H1 (cell line): ENCODE measurements at regions not wholly inside any gene's neighbourhood (a gene's known extent, or its start where the extent isn't known, plus 50 kb on each side); places are given as distances from the start of the nearest gene placed in this dataset.

ENCODE experiments used
- CTCF ChIA-PET: fragments of 300-600 bp; sonication (Branson Sonifier 250); formaldehyde crosslinking; loops from one replicate; lab custom pipeline; 2021; ENCODE audit not compliant: partially characterized antibody; lab: Charles Lee
- POLR2A ChIA-PET: fragments of 300-600 bp; sonication (Branson Sonifier 250); formaldehyde crosslinking; loops from one replicate; lab custom pipeline; 2021; ENCODE audit warnings: inconsistent platforms; ENCODE audit not compliant: partially characterized antibody; lab: Charles Lee
- DNase-seq, 2 experiments: peaks; one replicate each; pipeline versions ENCODE4 v3.0.0 to v3.0.0-alpha.2; 2010 to 2022; ENCODE audit warnings: low spot score in 2 of 2, low read depth in 1 of 2, mixed read lengths in 1 of 2
- FAIRE-seq: peaks from 2 replicates; lab custom pipeline; 2011; peaks lifted over from hg19 to GRCh38; lab: Jason Lieb, UNC
- H2AFZ ChIP-seq: 2 replicates; pipeline ENCODE4 v1.8.1; 2012; ENCODE audit warnings: low read length, inconsistent platforms
- H2AK5ac ChIP-seq: 2 replicates; pipeline ENCODE4 v1.6.1; 2013; ENCODE audit warnings: low read depth, low read length
- H2BK120ac ChIP-seq: replicated peaks from 2 replicates; pipeline ENCODE3; 2013; ENCODE audit warnings: low read depth, low read length, inconsistent platforms
- H2BK12ac ChIP-seq: 2 replicates; pipeline ENCODE4 v1.6.1; 2013; ENCODE audit warnings: low read depth, low read length
- H2BK15ac ChIP-seq: 2 replicates; pipeline ENCODE4 v1.6.1; 2013; ENCODE audit warnings: low read length
- H2BK20ac ChIP-seq: 2 replicates; pipeline ENCODE4 v1.6.1; 2013; ENCODE audit warnings: low read length
- H2BK5ac ChIP-seq: 2 replicates; pipeline ENCODE4 v1.6.1; 2013; ENCODE audit warnings: low read depth, low read length
- H3K14ac ChIP-seq: 2 replicates; pipeline ENCODE4 v1.6.1; 2013; ENCODE audit warnings: inconsistent platforms; ENCODE audit not compliant: insufficient read length
- H3K18ac ChIP-seq: 2 replicates; pipeline ENCODE4 v1.6.1; 2013; ENCODE audit warnings: low read length; ENCODE audit errors: extremely low read depth
- H3K23ac ChIP-seq: 2 replicates; pipeline ENCODE4 v1.6.1; 2013; ENCODE audit warnings: inconsistent platforms; ENCODE audit not compliant: insufficient read length
- H3K23me2 ChIP-seq: 2 replicates; pipeline ENCODE4 v1.6.1; 2013; ENCODE audit warnings: low read depth, low read length
- H3K27ac ChIP-seq: 2 replicates; pipeline ENCODE4 v1.6.1; 2011; ENCODE audit warnings: low read depth, low read length, inconsistent platforms
- H3K27me3 ChIP-seq, 4 experiments: replicated peaks in 1 of 4; 1 replicate in 1 of 4; 2 replicates in 3 of 4; pipeline versions ENCODE4 v1.6.1 to v1.8.1; 2011 to 2013; ENCODE audit warnings: low read length in 3 of 4, mild to moderate bottlenecking in 3 of 4, inconsistent platforms in 2 of 4, mixed read lengths in 2 of 4, moderate library complexity in 1 of 4; ENCODE audit not compliant: control insufficient read depth in 3 of 4, insufficient read depth in 3 of 4; ENCODE audit errors: extremely low read depth in 1 of 4
- H3K36me3 ChIP-seq, 4 experiments: 2 replicates each; pipeline versions ENCODE4 v1.6.1 to v1.8.1; 2011 to 2013; ENCODE audit warnings: mild to moderate bottlenecking in 4 of 4, low read length in 3 of 4, moderate library complexity in 2 of 4, control low read depth in 1 of 4, inconsistent platforms in 1 of 4; ENCODE audit not compliant: insufficient read depth in 4 of 4, control insufficient read depth in 2 of 4
- H3K4ac ChIP-seq: replicated peaks from 2 replicates; pipeline ENCODE3; 2013; ENCODE audit warnings: low read length, low read depth, mixed read lengths, inconsistent platforms; ENCODE audit not compliant: insufficient read length
- H3K4me1 ChIP-seq, 4 experiments: replicated peaks in 1 of 4; 1 replicate in 1 of 4; 2 replicates in 3 of 4; pipeline versions ENCODE4 v1.6.1 to v1.8.1; 2011 to 2013; ENCODE audit warnings: low read length in 3 of 4, inconsistent platforms in 2 of 4, mixed read lengths in 1 of 4; ENCODE audit not compliant: insufficient read depth in 4 of 4, control insufficient read depth in 3 of 4
- H3K4me2 ChIP-seq, 2 experiments: 2 replicates each; pipeline versions ENCODE4 v1.6.1 to v1.8.1; 2011 to 2013; ENCODE audit warnings: low read depth in 2 of 2, low read length in 2 of 2, control low read depth in 1 of 2, inconsistent platforms in 1 of 2, mild to moderate bottlenecking in 1 of 2; ENCODE audit not compliant: insufficient read depth in 1 of 2
- H3K4me3 ChIP-seq, 4 experiments: fragments of 200-600, 300-600 bp in 1 of 4; sonication (generic), shearing (Covaris generic), sonication (Bioruptor Twin) in 1 of 4; 2 replicates each; pipeline versions ENCODE4 v1.5.1 to v1.8.1; 2011 to 2016; ENCODE audit warnings: low read length in 4 of 4, low read depth in 3 of 4, control low read depth in 2 of 4, inconsistent platforms in 2 of 4, mild to moderate bottlenecking in 2 of 4, mixed read lengths in 1 of 4, moderate library complexity in 1 of 4; ENCODE audit not compliant: insufficient read depth in 2 of 4; ENCODE audit errors: extremely low read depth in 1 of 4
- H3K56ac ChIP-seq: replicated peaks from 2 replicates; pipeline ENCODE3; 2013; ENCODE audit warnings: low read depth, mild to moderate bottlenecking, mixed read lengths, low read length, inconsistent platforms; ENCODE audit not compliant: insufficient read length
- H3K79me1 ChIP-seq: 2 replicates; pipeline ENCODE4 v1.6.1; 2013; ENCODE audit warnings: low read depth, low read length, control low read depth
- H3K79me2 ChIP-seq, 2 experiments: 2 replicates each; pipeline versions ENCODE4 v1.6.1 to v1.8.1; 2012 to 2013; ENCODE audit warnings: low read length in 2 of 2, mild to moderate bottlenecking in 2 of 2, inconsistent platforms in 1 of 2; ENCODE audit not compliant: insufficient read depth in 2 of 2, control insufficient read depth in 1 of 2
- H3K9ac ChIP-seq, 4 experiments: replicated peaks in 1 of 4; 1 replicate in 1 of 4; 2 replicates in 3 of 4; pipeline versions ENCODE4 v1.6.1 to v1.8.1; 2011 to 2013; ENCODE audit warnings: low read depth in 3 of 4, low read length in 3 of 4, control low read depth in 2 of 4, mild to moderate bottlenecking in 2 of 4, moderate library complexity in 2 of 4, inconsistent platforms in 1 of 4; ENCODE audit errors: extremely low read depth in 1 of 4
- H3K9me3 ChIP-seq, 2 experiments: 2 replicates each; pipeline versions ENCODE4 v1.6.1 to v1.8.1; 2012 to 2013; ENCODE audit warnings: mild to moderate bottlenecking in 2 of 2, moderate library complexity in 2 of 2, control low read depth in 1 of 2, inconsistent platforms in 1 of 2, low read depth in 1 of 2, low read length in 1 of 2, mixed read lengths in 1 of 2; ENCODE audit not compliant: insufficient read depth in 2 of 2
- H4K20me1 ChIP-seq, 2 experiments: replicated peaks in 1 of 2; 2 replicates each; pipeline versions ENCODE3 to v1.8.1; 2011 to 2013; ENCODE audit warnings: inconsistent platforms in 2 of 2, low read length in 2 of 2, mild to moderate bottlenecking in 1 of 2; ENCODE audit not compliant: insufficient read depth in 2 of 2, control insufficient read depth in 1 of 2
- H4K5ac ChIP-seq: 2 replicates; pipeline ENCODE4 v1.6.1; 2013; ENCODE audit warnings: low read length, low read depth, mixed read lengths, inconsistent platforms; ENCODE audit not compliant: insufficient read length
- H4K8ac ChIP-seq: 2 replicates; pipeline ENCODE4 v1.8.0; 2013; ENCODE audit warnings: mild to moderate bottlenecking, moderate library complexity, low read length, inconsistent platforms; ENCODE audit not compliant: insufficient read depth; ENCODE audit errors: extremely low read depth
- H4K91ac ChIP-seq: replicated peaks from 2 replicates; pipeline ENCODE3; 2013; ENCODE audit warnings: low read length, mixed read lengths, inconsistent platforms; ENCODE audit not compliant: insufficient read length
- CBX8 ChIP-seq: fragments of 300-800, 300-1000 bp; sonication (generic); IDR thresholded peaks from 2 replicates; pipeline ENCODE4 v1.7.1; 2016; ENCODE audit warnings: low read depth, low read length, borderline replicate concordance
- CEBPB ChIP-seq: IDR thresholded peaks from 2 replicates; pipeline ENCODE4 v1.6.1; 2012; ENCODE audit warnings: low read depth, low read length
- CREB1 ChIP-seq: IDR thresholded peaks from 2 replicates; pipeline ENCODE4 v1.6.1; 2012; ENCODE audit warnings: inconsistent platforms
- EP300 ChIP-seq, 2 experiments: IDR thresholded peaks; 1 replicate in 1 of 2; 2 replicates in 1 of 2; pipeline ENCODE4 v1.6.1; 2011 to 2012; ENCODE audit warnings: low read depth in 2 of 2, low read length in 2 of 2, mild to moderate bottlenecking in 2 of 2, borderline replicate concordance in 1 of 2, inconsistent platforms in 1 of 2, moderate library complexity in 1 of 2
- NRF1 ChIP-seq: IDR thresholded peaks from 2 replicates; pipeline ENCODE4 v1.6.1; 2011; ENCODE audit warnings: mild to moderate bottlenecking, low read depth, low read length, improper control_type of control experiment
- POLR2AphosphoS5 ChIP-seq: IDR thresholded peaks from 2 replicates; pipeline ENCODE4 v1.6.1; 2011; ENCODE audit warnings: low read depth, low read length
- POU5F1 ChIP-seq: IDR thresholded peaks from 2 replicates; pipeline ENCODE4 v1.6.1; 2011; ENCODE audit warnings: low read depth, mild to moderate bottlenecking, low read length, moderate library complexity
- RAD21 ChIP-seq, 2 experiments: IDR thresholded peaks in 1 of 2; conservative IDR thresholded peaks in 1 of 2; 2 replicates each; pipeline ENCODE4 v1.6.1; 2011; ENCODE audit warnings: low read depth in 2 of 2, low read length in 2 of 2, improper control_type of control experiment in 1 of 2, inconsistent platforms in 1 of 2, mild to moderate bottlenecking in 1 of 2, moderate library complexity in 1 of 2
- RXRA ChIP-seq: IDR thresholded peaks from 2 replicates; pipeline ENCODE4 v1.6.1; 2011; ENCODE audit warnings: low read depth, mild to moderate bottlenecking, low read length, moderate library complexity; ENCODE audit not compliant: insufficient read depth
- SIX5 ChIP-seq: IDR thresholded peaks from 2 replicates; pipeline ENCODE4 v1.6.1; 2011; ENCODE audit warnings: mild to moderate bottlenecking, low read depth, low read length
- SP2 ChIP-seq: IDR thresholded peaks from 2 replicates; pipeline ENCODE4 v1.6.1; 2012; ENCODE audit warnings: mild to moderate bottlenecking, low read length, inconsistent platforms
- SUZ12 ChIP-seq: fragments of 200-600 bp; sonication (generic); IDR thresholded peaks from 2 replicates; pipeline ENCODE4 v1.6.1; 2012; ENCODE audit warnings: mild to moderate bottlenecking, inconsistent platforms, low read length, moderate library complexity, mixed read lengths
- TEAD4 ChIP-seq: IDR thresholded peaks from 2 replicates; pipeline ENCODE4 v1.6.1; 2012; ENCODE audit warnings: low read depth, low read length, inconsistent platforms, mixed read lengths
- USF2 ChIP-seq: IDR thresholded peaks from 2 replicates; pipeline ENCODE4 v1.6.1; 2011; ENCODE audit warnings: low read length, improper control_type of control experiment
- ZNF274 ChIP-seq: IDR thresholded peaks from 2 replicates; pipeline ENCODE4 v1.7.0; 2012; ENCODE audit warnings: low read length, borderline replicate concordance; ENCODE audit errors: extremely low read depth
- WGBS, 2 experiments: shearing (Covaris generic) in 1 of 2; methylation state at CpG; one replicate each; pipeline versions ENCODE4 v1.1.6 to v1.1.7; 2013 to 2015; ENCODE audit warnings: low lambda C conversion rate in 2 of 2, mixed read lengths in 2 of 2, inconsistent platforms in 1 of 2, low coverage in 1 of 2, missing lambda C conversion rate in 1 of 2; ENCODE audit not compliant: insufficient replicate concordance in 2 of 2, insufficient coverage in 1 of 2, insufficient read length in 1 of 2; ENCODE audit errors: extremely low coverage in 1 of 2, missing lambda C conversion rate in 1 of 2; 5-methylcytosine and 5-hydroxymethylcytosine counted together

- no peak overlapping the region for H2BK12ac ChIP-seq
- H2BK15ac ChIP-seq = no peak overlapping the region
- H2BK5ac ChIP-seq = no peak overlapping the region
- H3K36me3 ChIP-seq = no peaks in the 10 kb centered on the region; a peak in 1 of 8 replicates
- no peak overlapping the region for H3K4me3 ChIP-seq
- WGBS, 2 experiments = 94% methylated on average over 1 of the region's 1 CpG; no CpG with 5 or more reads in 1 of the 2 experiments
- no peak overlapping the region for H4K5ac ChIP-seq
- H3K9ac ChIP-seq = no peak overlapping the region
- DNase-seq (no peak), FAIRE-seq (no peak)
- no peaks in the 10 kb centered on the region for H3K27me3 ChIP-seq
- no peaks in the 10 kb centered on the region for H3K9me3 ChIP-seq
- no peak overlapping the region for H3K4me2 ChIP-seq
- H3K79me1 ChIP-seq = no peaks in the 10 kb centered on the region
- no peaks in the 10 kb centered on the region for H4K20me1 ChIP-seq
- no peak overlapping the region for H4K8ac ChIP-seq
- H2BK120ac ChIP-seq = no peak overlapping the region
- no peak overlapping the region for H3K23ac ChIP-seq
- no peak overlapping the region for H2AFZ ChIP-seq
- no peak overlapping the region for H3K4ac ChIP-seq
- H3K79me2 ChIP-seq = no peaks in the 10 kb centered on the region
- no peak overlapping the region for H3K27ac ChIP-seq
- POLR2A ChIA-PET = no interaction called here
- no peaks in the 10 kb centered on the region for H3K4me1 ChIP-seq
- H3K14ac ChIP-seq = no peak overlapping the region
- no peak overlapping the region for H3K56ac ChIP-seq
- no peak overlapping the region for H4K91ac ChIP-seq
- no peaks in the 10 kb centered on the region for H3K23me2 ChIP-seq
- H2BK20ac ChIP-seq = no peak overlapping the region
- no peak overlapping the region for H2AK5ac ChIP-seq
- CTCF ChIA-PET = no interaction called here
- H3K18ac ChIP-seq = no peak overlapping the region
- TF ChIP-seq EP300 (IDR thresholded peaks at IDR 0.05; ENCODE audit: borderline replicate concordance in 1 of 2, low read depth in 2 of 2, low read length in 2 of 2) (no peak), SUZ12 (no peak), POLR2AphosphoS5 (no peak), RAD21 (IDR thresholded peaks at IDR 0.05 in 1 of 2, conservative IDR thresholded peaks at IDR 0.05 in 1 of 2; ENCODE audit: low read depth in 2 of 2, low read length in 2 of 2) (no peak), POU5F1 (no peak), SP2 (no peak), RXRA (no peak), ZNF274 (no peak), SIX5 (no peak), CBX8 (no peak), CREB1 (no peak), USF2 (no peak), TEAD4 (no peak), NRF1 (no peak), CEBPB (no peak)
Measured at GRCh38 chr1:104189207-104189606, 439.5 kb downstream of the AMY1C start.
